ENCODE measurements at regions not wholly inside any gene's neighbourhood (a gene's known extent, or its start where the extent isn't known, plus 50 kb on each side); places are given as distances from the start of the nearest gene placed in this dataset.
"Not testable (repeated sequence)": the region's sequence is repeated elsewhere in the genome, so short reads cannot be mapped to it uniquely, and the experiment has no call there.

DNA sequence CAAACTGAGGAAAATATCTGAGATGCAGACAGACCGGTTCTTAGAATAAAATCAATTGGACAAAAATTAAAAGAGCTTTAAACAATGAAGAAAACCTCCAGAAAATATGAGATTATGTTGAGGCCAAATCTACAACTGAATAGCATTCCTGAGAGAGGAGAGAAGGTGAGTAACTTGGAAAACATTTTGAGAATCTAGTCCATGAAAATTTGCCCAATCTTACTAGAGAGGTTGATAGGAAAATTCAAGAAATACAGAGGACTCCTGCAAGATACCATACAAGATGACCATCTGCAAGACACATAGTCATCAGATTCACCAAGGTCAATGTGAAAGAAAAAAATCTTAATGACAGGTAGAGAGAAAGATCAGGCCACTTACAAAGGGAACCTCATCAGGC lies 437.7 kb upstream of the ADGRB3 start:
- Histone ChIP-seq H3K27ac (no peak overlapping the region), H3K9me3 (no peaks in the 10 kb centered on the region), H3K4me1 (no peaks in the 10 kb centered on the region), H3K27me3 (no peaks in the 10 kb centered on the region), H3K36me3 (no peaks in the 10 kb centered on the region), H3K4me3 (no peak overlapping the region)
- no peak for DNase-seq
- no peak for FAIRE-seq
- TF ChIP-seq, protein P1, sequence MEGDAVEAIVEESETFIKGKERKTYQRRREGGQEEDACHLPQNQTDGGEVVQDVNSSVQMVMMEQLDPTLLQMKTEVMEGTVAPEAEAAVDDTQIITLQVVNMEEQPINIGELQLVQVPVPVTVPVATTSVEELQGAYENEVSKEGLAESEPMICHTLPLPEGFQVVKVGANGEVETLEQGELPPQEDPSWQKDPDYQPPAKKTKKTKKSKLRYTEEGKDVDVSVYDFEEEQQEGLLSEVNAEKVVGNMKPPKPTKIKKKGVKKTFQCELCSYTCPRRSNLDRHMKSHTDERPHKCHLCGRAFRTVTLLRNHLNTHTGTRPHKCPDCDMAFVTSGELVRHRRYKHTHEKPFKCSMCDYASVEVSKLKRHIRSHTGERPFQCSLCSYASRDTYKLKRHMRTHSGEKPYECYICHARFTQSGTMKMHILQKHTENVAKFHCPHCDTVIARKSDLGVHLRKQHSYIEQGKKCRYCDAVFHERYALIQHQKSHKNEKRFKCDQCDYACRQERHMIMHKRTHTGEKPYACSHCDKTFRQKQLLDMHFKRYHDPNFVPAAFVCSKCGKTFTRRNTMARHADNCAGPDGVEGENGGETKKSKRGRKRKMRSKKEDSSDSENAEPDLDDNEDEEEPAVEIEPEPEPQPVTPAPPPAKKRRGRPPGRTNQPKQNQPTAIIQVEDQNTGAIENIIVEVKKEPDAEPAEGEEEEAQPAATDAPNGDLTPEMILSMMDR (IDR thresholded peaks at IDR 0.05), result no peak
- intact Hi-C loops (cut with DNase I), result no loop called here
- no peak for ATAC-seq
- 60 to 78% methylated on average over 1 of the region's 1 CpG for WGBS, 2 donors

- no peak overlapping the region for H3K27ac ChIP-seq
- FAIRE-seq (no peak), ATAC-seq (no peak), DNase-seq (no peak)
- intact Hi-C loops (cut with DNase I), result no loop called here
- TF ChIP-seq, protein P1 (IDR thresholded peaks at IDR 0.05), result no peak
- 16 to 27% methylated on average over 3 of the region's 3 CpGs for WGBS, 2 donors
- no peak overlapping the region for H3K4me3 ChIP-seq
- no peaks in the 10 kb centered on the region for H3K9me3 ChIP-seq
- no peaks in the 10 kb centered on the region for H3K4me1 ChIP-seq
- no peaks in the 10 kb centered on the region for H3K36me3 ChIP-seq
- H3K27me3 ChIP-seq, result no peaks in the 10 kb centered on the region
Measured at GRCh38 chr6:68196645-68197044, 438.4 kb upstream of the ADGRB3 start.

GRCh38 chr6:68195753-68196152 lies 439.3 kb upstream of the ADGRB3 start:
- H3K4me1 ChIP-seq; FAIRE-seq; ATAC-seq; H3K9me3 ChIP-seq; H3K36me3 ChIP-seq; intact Hi-C loops (cut with DNase I); H3K27ac ChIP-seq; H3K4me3 ChIP-seq; H3K27me3 ChIP-seq; DNase-seq: not testable (repeated sequence)
- 63 to 66% methylated on average over 2 of the region's 2 CpGs for WGBS, 2 donors

DNA sequence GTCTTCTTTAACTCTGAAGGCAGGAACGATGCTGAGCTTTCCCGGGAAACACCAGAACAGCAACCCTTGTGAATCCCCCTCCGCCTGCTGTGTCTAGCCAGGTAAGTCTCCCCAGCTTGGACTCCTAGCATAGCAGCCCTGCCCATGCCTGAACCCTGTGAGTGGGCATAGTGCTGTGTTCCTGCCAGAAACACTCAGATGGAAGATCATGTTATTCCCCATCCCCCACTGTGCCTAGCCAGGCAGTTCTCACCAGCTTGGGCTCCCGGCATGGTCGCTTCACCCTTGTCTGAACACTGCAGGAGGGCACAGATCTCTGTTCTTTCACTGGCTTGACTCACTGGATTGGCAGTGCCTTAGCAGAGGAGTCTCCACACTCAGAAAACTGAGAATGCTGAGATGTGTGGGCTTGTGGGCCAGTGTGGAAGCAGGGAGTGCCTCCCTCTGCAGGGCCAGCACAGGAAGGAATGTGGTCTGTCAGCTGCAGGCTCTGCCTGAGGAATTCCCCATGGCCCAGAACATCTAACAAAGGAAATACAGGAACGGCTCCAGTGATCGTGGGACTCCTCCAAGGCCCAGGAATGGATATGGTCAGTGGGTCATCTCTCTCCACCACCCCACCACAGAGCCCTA lies 440.1 kb upstream of the ADGRB3 start:
- Histone ChIP-seq H3K27me3 (no peaks in the 10 kb centered on the region), H3K9me3 (no peaks in the 10 kb centered on the region), H3K4me1 (no peaks in the 10 kb centered on the region), H3K27ac (no peak overlapping the region), H3K4me3 (no peak overlapping the region), H3K36me3 (no peaks in the 10 kb centered on the region)
- peak in 1 of 6 donors; percentile 12 for DNase-seq
- intact Hi-C loops (cut with DNase I), result no loop called here
- no peak for ATAC-seq
- FAIRE-seq, result no peak
- TF ChIP-seq, protein P1 (IDR thresholded peaks at IDR 0.05), result no peak
- 53 to 55% methylated on average over 7 of the region's 7 CpGs for WGBS, 2 donors

- H3K36me3 ChIP-seq, result no peaks in the 10 kb centered on the region
- H3K27me3 ChIP-seq, result no peaks in the 10 kb centered on the region
- intact Hi-C loops (cut with DNase I), result no loop called here
- no peak overlapping the region for H3K4me3 ChIP-seq
- H3K27ac ChIP-seq, result no peak overlapping the region
- no peaks in the 10 kb centered on the region for H3K4me1 ChIP-seq
- FAIRE-seq, result no peak
- DNase-seq, result no peak
- H3K9me3 ChIP-seq, result no peaks in the 10 kb centered on the region
- ATAC-seq, result no peak
- TF ChIP-seq, protein P1 (IDR thresholded peaks at IDR 0.05), result no peak
- 35 to 43% methylated on average over 1 of the region's 1 CpG for whole genome bisulfite sequencing, 2 donors
Measured at GRCh38 chr6:68192988-68193387, 442.1 kb upstream of the ADGRB3 start.

All from pancreas (tissue), 10 donors.